Ureter (tissue), 1 donor: ENCODE measurements at regions not wholly inside any gene's neighbourhood (a gene's known extent, or its start where the extent isn't known, plus 50 kb on each side); places are given as distances from the start of the nearest gene placed in this dataset.
A peak's percentile ranks its signal among the peaks of the same experiment; 100 is the strongest.

Source experiments
- DNase-seq: peaks from one replicate; pipeline ENCODE4 v3.0.0-alpha.2; 2020; ENCODE audit warnings: low spot score
- donor health status: DM: yes; HTN: yes; CAD: no.

DNA sequence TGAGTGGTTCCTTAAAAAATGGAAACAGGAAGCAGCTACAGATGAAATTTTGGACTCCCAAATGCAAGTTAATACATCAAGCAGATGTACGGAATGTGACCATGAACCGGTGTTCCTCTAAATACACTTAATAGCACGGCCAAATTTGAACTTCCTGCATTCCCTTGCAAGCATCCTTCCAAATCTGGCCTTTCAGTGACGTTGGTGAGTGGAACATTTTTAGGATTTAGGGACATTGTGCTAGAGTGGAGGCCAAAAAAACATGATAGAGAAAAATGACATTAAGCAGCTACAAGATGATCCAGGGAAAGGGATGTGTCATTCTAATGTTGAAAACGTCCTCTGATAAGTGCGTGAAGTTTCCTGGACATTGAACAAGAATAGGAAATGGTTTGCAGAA lies 62.1 kb downstream of the CTAGE1 start:
- DNase-seq: no peak

DNA sequence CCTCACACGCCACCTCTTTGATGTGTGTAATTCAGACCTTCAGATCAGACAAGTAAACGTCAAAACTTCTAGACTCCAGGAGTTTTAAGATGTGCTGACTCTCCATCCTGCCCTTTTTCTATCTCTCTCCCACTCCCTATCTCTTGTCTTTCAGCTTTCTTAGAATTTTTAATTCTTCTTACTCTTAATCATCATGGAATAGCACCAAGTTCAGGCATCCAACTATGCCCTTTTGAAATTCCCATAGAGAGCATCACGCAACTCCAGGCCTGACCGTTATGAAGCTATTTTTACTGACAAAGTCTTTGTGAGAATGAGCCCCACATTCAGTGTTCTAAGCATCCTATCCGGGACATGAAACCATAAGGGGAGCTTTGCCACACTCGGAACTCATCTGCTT lies 62.6 kb downstream of the CTAGE1 start:
- DNase-seq: no peak

DNA sequence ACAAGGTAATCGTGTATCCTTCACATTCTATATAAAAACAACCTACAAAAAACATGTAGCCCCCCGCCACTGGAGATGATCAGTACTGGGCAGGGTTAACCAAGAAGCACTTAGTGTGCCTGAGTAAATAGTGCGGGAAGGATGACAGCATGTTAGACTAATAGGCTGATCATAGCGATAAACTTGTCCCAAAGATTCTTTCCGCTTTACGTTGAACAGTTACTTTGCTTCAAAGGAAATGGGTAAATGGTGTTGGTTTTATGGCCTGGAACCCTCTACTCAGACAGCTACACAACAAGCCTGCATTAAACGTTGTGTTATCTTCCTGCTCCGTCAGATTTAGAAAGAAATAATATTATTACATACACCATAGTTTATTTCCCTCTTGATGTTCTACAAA lies 67.7 kb downstream of the CTAGE1 start:
- no peak for DNase-seq

DNA sequence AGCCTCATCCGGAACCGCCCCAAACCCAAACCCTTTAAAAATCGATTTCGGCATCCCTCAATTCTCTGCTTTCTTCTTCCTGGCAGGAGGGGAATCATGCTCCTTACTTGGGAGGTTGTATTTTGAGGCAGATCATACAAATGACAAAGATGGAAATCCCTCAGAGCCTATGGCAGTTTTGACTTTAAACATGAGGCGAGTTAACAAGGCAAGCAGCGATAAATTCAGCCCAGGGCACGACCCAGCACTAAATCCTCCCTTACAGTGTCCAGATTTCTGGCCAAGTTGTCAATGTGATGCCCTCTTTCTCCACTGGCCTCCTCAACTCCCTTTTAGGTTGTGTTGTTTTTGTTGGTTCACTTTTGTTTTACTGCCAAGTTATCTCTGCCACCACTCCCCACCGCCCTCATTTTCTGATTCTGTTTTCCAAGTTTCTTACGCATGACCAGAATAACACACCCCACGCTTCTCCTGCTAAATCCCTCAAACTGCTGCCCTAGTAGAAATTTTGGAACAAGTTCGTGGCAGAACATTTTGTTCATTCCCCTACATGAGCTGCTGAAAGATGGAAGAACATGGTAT lies 68.3 kb downstream of the CTAGE1 start:
- no peak for DNase-seq

DNA sequence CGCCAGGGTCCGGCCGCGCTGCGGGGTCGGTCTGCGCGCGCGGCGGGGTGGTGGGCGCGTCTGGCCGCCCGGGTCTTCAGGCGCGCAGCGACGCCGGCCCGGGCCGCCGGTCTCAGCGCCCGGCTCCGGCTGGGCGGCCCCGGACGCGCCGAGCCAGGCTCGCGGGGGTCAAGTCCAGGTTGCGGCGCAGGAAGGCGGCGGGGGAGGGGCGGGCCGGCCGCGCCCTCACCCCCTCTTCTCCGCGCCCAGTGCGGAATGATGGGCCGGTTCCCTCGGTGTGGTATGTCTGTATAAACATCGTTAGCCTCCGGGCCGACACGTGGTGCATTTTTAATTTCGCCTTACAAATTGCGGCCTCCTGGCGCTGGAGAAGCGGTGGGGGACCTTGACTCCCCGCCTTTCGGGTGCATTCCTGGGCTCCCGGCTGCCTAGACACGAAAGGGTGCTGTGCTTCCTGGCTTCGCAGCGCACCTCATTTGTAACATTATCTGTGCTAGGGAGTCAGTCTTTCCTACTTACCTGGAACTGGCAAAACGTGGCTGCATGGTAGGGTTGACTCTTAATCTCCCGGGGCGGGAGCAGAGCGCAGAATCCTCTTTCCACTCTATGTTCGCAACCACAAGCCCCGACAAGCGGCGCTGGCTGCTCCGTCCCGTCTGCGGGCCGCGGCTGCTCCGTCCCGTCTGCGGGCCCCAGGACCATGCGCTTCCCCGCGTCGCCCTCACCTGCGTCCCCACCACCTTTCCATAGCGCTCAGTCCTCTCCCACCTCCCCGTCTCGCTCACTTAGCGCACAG lies 69.0 kb downstream of the CTAGE1 start:
- DNase-seq: peak; percentile 79

DNA sequence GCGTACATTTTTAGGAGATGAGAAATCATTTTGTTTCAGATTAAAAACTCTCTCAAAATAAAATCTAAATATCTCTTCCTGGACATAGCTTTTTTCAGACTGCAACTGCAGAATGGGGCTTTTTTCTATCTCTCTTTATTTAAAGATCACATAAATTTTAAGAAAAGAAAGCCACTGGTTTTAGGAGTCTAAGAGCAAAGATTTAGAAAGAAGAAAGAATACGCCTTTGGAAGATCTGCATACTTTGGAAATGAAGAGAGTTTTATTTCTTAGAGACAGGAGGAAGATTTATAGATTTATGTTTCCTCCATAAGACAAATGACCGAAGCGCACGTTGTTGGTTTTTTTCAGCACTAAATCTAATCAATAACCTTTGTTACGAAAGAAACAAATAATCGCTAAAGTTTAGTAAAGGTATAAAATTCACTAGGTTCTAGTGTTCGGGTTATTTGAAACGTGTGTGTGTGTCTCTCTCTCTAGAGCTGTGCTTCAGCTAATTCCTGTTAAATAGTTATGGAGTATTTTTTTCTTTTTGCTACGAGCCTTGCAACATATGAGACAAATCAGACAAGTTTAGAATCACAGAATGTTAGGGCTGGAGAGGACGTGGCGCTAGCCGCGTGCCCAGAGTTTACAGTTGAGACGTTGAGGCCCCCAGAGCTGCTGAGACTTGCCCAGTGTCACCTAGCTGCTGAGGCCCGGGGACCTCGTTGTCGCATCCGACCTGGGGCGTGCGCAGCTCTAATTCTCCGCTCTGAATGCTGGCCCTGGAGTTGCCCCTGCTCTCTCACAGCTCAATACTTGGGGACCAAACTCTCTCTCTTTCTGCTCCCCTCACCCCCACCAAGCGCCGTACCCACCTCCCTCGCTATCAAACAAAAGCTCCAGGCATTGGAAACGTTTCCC lies 69.9 kb downstream of the CTAGE1 start:
- no peak for DNase-seq

DNA sequence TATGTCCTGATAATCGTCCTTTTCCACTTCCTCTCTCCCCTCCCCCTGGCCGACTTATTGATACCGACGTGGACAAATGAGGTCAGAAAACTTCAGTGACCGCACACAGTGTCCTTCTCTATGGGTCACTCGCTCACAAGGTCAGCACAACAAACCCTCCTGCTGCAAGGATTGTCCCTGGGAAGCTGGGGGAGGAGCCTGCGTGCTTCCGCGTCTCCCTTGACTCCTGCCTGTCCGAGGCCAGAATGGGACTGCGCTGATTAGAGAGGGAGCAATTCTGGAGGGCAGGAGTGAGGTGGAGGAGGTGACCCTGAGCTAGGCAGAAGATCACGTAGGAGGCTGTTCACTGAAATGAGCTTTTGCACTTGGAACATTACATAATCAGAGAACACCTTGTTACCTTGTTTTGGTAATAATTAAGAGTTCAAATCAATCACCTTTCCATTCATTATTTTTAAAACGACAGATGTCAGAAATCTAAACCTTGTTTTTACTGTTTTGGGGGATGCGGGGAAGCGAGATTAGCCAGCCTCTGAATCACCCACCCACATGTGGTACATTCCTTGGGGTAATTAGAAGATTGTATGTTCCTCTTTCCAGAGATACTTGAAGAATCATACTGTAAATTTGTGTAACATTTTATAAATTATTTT lies 70.6 kb downstream of the CTAGE1 start:
- DNase-seq: no peak

DNA sequence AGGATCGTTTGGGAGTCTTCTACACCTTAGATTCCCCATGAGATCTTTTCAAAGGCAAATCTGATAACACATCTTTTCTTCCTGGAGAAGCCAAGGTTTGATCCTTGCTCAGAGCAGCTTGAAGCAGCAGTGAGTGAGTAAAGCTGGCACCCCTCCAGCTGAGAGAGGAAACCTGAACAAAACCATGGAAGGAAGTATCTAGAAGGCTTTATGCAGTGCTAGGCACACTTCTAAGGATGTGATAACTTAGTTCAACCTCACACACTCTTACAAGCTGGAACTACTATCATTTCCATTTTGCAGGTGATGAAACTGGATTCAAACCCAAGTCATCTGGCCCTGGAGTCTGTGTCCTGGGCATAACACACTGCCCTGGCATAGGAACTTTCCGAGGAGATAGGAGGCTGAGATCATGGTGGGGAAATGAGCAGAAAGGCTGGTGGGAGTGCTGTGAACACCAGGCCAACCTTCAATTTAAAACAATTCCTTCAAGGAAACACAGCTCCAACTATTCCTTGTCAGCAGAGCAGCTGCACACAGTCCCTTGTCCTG lies 71.2 kb downstream of the CTAGE1 start:
- DNase-seq: peak; percentile 72

DNA sequence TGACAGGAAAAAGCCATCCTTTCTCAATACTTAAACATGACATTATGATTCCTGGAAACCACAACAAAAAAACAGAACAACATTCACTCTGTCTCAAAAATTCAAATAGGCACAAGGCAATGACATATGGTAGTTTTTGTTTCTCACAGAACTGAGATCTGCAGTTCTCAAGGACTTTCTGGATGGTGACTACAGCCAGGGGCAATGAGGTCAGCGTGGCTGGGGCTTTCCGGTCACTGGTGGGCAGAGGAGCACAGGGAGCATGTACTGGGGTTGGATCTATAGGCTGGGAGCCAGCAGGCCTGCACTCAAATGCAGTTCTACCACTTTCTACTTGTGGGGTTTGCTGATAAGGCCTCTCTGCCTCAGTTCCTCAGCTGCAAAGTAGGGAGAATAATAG lies 72.0 kb downstream of the CTAGE1 start:
- no peak for DNase-seq

DNA sequence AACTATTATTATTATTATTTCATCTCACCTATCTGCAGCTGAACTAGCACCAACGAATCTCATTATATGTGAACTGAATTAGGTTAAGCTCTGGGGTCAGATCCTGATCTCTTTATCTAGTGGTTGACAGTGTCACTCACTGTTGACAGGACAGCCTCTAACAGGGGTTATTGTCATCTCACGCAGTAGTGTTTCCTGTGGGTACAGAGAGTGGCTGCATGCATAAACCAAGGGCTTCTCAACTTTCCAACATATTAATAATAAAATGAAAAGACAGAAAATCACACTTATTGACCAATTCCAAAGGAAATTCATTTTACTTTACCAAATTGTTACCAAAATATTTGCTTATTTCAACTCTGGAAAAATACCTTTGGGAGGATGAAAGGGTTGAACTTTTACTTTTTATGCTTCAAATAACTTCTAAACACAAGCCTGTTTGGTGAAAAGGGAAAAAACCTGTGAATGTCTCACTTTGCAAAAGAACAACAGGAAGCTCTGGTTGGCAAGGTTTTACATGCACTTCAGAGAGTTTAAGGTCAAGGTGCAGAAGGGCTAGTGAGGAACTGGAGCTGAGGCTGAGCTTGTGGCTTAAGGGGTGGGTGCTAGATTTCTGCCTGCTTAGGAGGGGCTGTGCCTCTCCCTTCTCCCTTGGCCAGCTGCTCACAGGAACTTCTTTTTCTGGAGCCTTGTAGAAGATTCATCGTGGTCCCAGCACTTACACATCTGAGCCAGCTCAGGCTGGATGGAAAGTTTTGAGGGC lies 72.6 kb downstream of the CTAGE1 start:
- no peak for DNase-seq

DNA sequence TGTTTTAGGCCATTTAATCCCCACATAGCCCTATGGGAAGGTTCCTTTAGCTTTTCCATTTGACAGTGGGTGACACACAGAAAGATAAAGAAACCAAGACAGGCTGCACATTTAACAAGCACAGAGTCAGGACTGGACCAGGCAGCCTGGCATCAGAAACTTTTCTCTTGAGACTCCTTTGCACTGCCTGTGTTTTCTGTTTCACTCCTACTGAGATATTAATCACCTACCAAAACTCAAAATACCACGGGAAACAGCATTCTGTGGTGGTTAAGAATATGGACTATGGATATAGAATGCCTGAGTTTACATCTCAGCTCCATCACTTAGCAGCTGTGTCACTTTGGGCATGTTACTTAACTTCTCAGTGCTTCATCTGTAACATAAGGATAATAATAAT lies 73.3 kb downstream of the CTAGE1 start:
- DNase-seq: no peak

DNA sequence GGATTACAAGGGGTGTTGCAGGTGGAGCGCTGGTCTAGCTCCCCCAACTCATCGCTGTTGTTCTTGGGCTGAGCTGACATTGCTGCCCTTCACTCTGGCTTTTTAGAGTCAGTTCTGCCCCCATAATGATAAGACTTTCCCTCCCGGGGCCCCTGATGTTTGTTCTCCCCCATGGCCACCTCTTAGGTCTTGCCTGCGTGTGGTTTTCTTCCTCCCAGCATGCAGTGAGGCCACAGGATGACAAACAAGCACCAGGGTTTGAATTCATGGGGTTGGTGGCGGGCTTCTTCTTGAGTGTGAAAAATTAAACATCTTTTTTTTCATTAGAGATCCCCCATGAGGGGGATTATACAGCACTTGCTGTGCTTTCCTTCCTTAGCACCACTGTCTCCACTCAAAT lies 74.1 kb downstream of the CTAGE1 start:
- no peak for DNase-seq

DNA sequence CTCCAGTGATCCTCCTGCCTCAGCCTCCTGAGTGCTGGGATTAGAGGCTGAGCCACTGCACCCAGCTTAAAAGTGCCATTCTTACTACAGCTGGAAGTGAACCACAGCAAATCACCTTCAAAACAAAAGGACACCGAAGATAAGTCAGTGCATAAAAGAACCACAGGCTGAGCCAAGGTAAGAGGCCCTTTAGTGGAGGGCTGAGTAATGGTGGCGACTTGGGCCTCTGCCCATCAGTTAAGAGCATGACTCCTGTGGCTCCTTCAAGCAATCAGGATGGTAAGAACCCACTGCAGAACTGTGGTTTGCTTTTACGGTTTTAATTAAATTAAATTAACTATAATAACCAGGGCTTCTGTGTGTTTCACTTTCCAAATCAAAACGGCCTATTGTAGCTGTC lies 75.1 kb downstream of the CTAGE1 start:
- DNase-seq: no peak

DNA sequence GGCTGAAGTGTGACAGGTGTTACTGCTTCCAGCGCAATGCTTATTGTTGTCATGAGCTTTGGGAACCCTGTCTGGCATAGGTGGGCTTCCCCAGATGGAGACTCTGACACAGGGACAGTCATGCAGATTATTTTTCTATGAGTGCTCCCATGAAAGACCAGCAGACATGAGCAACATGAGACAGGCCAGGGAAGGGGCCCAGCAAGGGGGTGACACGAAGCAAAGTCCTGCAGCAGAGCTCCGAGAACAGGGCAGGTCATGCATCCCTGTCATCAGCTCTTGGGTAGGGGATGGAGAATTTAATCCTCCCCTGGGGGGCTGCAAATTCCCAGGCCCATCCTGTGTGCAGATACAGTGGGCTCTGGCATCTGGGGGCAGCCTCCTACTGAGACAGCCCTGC lies 77.4 kb downstream of the CTAGE1 start:
- no peak for DNase-seq

DNA sequence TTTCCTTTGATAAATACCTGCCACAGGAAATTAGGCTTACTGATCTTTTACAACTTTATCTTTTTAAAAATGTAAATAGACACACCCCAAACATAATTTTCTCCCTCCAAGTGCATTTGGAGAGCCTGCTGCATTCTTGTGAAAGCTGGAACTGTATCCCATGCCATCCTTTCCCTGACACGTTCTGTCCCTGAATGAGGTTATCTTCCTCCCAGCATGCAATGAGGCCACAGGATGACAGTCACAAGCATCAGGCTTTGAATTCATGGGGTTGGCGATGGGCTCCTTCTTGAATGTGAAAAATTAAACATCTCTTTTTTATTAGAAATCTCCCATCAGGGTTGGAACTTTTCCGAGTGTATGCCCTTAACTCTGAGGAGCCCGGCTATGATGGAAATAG lies 77.8 kb downstream of the CTAGE1 start:
- DNase-seq: no peak

DNA sequence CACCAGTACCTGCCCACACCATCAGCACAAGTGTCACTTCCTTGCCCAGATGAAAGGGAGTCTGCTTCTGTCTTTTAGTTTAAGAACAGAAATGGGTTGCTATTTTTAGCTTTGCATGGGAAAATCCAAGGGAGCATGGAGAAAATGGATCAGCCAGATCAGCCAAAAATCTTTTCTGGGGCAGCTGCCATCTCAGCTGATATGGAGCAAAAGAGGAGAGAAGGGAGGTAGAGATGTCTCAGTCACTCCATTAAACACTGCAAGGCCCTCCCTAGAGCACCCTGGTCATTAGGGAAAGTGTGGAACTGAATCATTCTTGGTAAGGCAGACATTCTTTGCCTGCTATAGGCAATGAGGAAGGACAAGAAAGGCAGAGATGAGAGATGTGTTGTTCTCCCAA lies 79.9 kb downstream of the CTAGE1 start:
- DNase-seq: no peak

DNA sequence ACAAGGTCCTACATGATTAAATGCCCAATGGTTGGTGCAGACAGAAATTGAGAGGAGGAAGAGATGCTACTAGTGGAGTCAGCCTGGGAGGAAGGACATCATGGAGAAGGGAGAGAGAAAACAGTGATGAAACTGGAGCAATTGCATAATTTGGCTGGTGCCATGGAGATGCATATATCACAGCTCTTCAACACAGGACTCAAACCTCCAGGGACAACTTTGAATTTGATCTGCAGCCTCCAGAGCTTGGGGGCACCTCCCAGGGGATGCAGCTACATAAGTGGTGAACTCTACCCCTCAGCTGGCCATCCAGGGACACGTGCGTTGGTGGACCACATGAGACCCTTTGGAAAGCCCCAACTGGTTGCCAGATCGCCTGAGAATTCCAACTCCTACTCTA lies 80.4 kb downstream of the CTAGE1 start:
- no peak for DNase-seq

DNA sequence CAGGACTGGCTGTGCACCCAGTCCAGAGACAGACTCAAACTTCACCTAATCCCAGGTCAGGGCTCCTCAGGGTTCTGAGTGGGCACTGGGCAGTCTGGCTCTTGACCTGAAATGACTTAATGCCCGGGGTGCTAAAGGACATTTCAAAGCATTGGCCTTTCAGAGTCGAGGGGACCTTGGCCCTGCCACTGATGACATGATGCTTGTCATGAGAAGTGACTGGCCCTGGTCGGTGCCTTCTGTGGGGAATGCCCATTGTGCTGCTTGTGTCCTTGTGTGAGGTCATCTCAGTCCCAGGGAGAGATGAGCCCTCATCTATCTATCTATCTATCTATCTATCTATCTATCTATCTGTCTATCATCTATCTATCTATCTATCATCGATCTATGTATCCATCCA lies 81.3 kb downstream of the CTAGE1 start:
- DNase-seq: no peak

DNA sequence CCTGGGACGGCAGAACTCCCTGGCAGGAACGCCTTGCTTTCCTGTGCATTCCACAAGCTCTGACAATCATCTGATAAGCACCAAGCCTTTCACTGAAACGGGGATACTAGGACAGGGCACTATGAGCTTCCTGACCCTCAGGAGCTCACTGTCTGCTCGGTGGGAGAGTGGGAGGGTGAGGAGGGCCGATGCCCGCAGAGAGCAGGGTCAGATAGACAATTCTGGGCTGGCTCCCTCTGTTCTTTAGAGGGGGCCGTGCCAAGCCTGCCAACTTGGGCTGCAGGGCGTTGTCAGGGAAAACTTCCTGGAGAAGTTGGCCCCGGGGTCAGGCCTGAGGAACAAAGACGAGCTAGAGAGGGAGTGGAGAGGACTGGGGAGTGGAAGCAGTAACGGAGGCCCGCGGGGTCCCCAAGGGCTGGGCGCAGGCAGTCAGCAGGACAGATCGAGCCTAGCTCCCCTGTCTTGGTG lies 82.0 kb downstream of the CTAGE1 start:
- no peak for DNase-seq

DNA sequence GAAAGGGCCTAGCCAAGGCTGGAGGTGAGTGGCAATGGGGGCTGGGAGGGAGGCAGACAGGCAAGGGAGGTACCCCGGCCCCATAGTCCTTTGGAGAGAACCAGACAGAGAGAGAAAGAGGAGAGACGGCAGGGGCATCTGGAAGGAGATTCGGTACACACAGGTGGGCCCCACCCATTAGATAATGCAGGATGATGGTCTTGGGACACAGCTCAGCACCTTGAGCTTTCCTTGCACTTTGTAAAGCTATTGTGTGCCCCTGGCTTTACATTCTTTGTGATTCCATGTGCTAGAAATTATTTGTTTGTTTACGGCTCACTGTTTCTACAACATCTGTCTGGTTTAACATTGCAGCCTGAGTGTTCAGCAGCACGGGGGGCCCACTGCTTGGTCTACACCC lies 83.1 kb downstream of the CTAGE1 start:
- DNase-seq: no peak

DNA sequence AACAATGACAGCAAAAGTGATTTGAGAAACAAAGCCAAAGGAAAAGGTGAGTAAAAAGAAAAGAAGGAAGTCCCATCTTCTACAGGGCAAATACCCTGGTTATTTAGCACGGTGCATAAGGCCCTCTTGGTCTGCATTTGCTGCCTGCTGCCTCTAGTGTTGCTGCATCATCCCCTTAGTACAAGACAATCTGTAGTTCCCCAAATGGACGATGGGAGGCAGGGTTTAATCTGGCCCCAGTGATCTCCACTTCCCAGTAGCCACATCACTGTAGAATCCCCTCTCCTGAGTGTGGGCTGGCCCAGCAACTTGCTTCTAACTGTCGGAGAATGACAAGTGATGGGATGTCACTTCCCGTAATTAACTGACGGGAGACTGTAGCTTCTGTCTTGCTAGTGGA lies 85.1 kb downstream of the CTAGE1 start:
- no peak for DNase-seq
